CD4-positive, alpha-beta T cell treated with Interleukin-2 at 100 ng/mL for 4 hours (primary cell): ENCODE measurements at regions not wholly inside any gene's neighbourhood (a gene's known extent, or its start where the extent isn't known, plus 50 kb on each side); places are given as distances from the start of the nearest gene placed in this dataset.
"Not testable (repeated sequence)": the region's sequence is repeated elsewhere in the genome, so short reads cannot be mapped to it uniquely, and the experiment has no call there.

Experiments
- DNase-seq: peaks from one replicate; pipeline ENCODE4 v3.0.0-alpha.2; 2020; ENCODE audit warnings: low spot score

GRCh38 chr1:109857702-109858101 is 52.9 kb upstream of the CSF1 start:
- DNase-seq, result not testable (repeated sequence)

GRCh38 chr1:109855986-109856385 is 54.7 kb upstream of the CSF1 start:
- not testable (repeated sequence) for DNase-seq

- DNase-seq, result not testable (repeated sequence)
These were observed 56.7 kb upstream of the CSF1 start for GRCh38 chr1:109853972-109854371.

GRCh38 chr1:109852221-109853015 is 58.2 kb upstream of the CSF1 start:
- not testable (repeated sequence) for DNase-seq

GRCh38 chr1:109850827-109851226 is 59.8 kb upstream of the CSF1 start:
- DNase-seq, result no peak

GRCh38 chr1:109850194-109850593 is 60.5 kb upstream of the CSF1 start:
- DNase-seq, result no peak

GRCh38 chr1:109849655-109850054 is 61.0 kb upstream of the CSF1 start:
- DNase-seq, result no peak

GRCh38 chr1:109847251-109847650 is 63.4 kb upstream of the CSF1 start:
- DNase-seq, result no peak

GRCh38 chr1:109846846-109847245 is 63.8 kb upstream of the CSF1 start:
- DNase-seq, result no peak

- DNase-seq, result no peak
These were observed 64.5 kb upstream of the CSF1 start for GRCh38 chr1:109846162-109846561.

GRCh38 chr1:109845658-109846057 is 65.0 kb upstream of the CSF1 start:
- no peak for DNase-seq

- no peak for DNase-seq
These were observed 66.0 kb upstream of the CSF1 start for GRCh38 chr1:109844609-109845008.

- no peak for DNase-seq
These were observed 70.5 kb upstream of the CSF1 start for GRCh38 chr1:109840011-109840629.

- DNase-seq, result not testable (repeated sequence)
These were observed 71.4 kb upstream of the CSF1 start for GRCh38 chr1:109839276-109839675.

- DNase-seq, result no peak
These were observed 71.8 kb upstream of the CSF1 start for GRCh38 chr1:109838838-109839240.

GRCh38 chr1:109837852-109838570 is 72.6 kb upstream of the CSF1 start:
- DNase-seq, result no peak

GRCh38 chr1:109835645-109836044 is 71.9 kb upstream of the EPS8L3 start:
- DNase-seq, result not testable (repeated sequence)

GRCh38 chr1:109834951-109835350 is 71.2 kb upstream of the EPS8L3 start:
- no peak for DNase-seq

GRCh38 chr1:109832945-109833344 is 69.2 kb upstream of the EPS8L3 start:
- no peak for DNase-seq

GRCh38 chr1:109828756-109829505 is 65.2 kb upstream of the EPS8L3 start:
- DNase-seq, result no peak

- no peak for DNase-seq
These were observed 64.3 kb upstream of the EPS8L3 start for GRCh38 chr1:109827986-109828385.

GRCh38 chr1:109827466-109827865 is 63.7 kb upstream of the EPS8L3 start:
- DNase-seq, result no peak
